ENCODE measurements at regions not wholly inside any gene's neighbourhood (a gene's known extent, or its start where the extent isn't known, plus 50 kb on each side); places are given as distances from the start of the nearest gene placed in this dataset.

GRCh38 chr12:105852951-105853350, 285.8 kb downstream of the NUAK1 start:
- Mint-ChIP-seq H3K36me3 (ENCODE audit: low read depth) (no peaks in the 10 kb centered on the region), H3K27ac (no peak overlapping the region), H3K4me1 (ENCODE audit: low read depth) (no peaks in the 10 kb centered on the region), H3K27me3 (ENCODE audit: low read depth) (no peaks in the 10 kb centered on the region), H3K4me3 (no peak overlapping the region), H3K9me3 (no peaks in the 10 kb centered on the region)
- no peak for DNase-seq
- CTCF ChIA-PET: no interaction called here
- intact Hi-C loops (cut with micrococcal nuclease): no loop called here

- Mint-ChIP-seq H3K9me3 (no peaks in the 10 kb centered on the region), H3K36me3 (ENCODE audit: low read depth) (no peaks in the 10 kb centered on the region), H3K4me3 (no peak overlapping the region), H3K4me1 (ENCODE audit: low read depth) (no peaks in the 10 kb centered on the region), H3K27ac (no peak overlapping the region), H3K27me3 (ENCODE audit: low read depth) (no peaks in the 10 kb centered on the region)
- intact Hi-C loops (cut with micrococcal nuclease): no loop called here
- DNase-seq: no peak
- CTCF ChIA-PET: no interaction called here
Measured at GRCh38 chr12:105854071-105854470, 284.7 kb downstream of the NUAK1 start.

- intact Hi-C loops (cut with micrococcal nuclease): no loop called here
- no peaks in the 10 kb centered on the region for H3K36me3 Mint-ChIP-seq (ENCODE audit: low read depth)
- H3K4me3 Mint-ChIP-seq: no peak overlapping the region
- H3K9me3 Mint-ChIP-seq: no peaks in the 10 kb centered on the region
- no peak for DNase-seq
- no peak overlapping the region for H3K27ac Mint-ChIP-seq
- CTCF ChIA-PET: no interaction called here
- H3K27me3 Mint-ChIP-seq (ENCODE audit: low read depth): no peaks in the 10 kb centered on the region
- no peaks in the 10 kb centered on the region for H3K4me1 Mint-ChIP-seq (ENCODE audit: low read depth)
Measured at GRCh38 chr12:105855361-105856047, 283.2 kb downstream of the NUAK1 start.

GRCh38 chr12:105856048-105856405, 282.7 kb downstream of the NUAK1 start:
- Mint-ChIP-seq H3K4me1 (ENCODE audit: low read depth) (no peaks in the 10 kb centered on the region), H3K4me3 (no peak overlapping the region), H3K36me3 (ENCODE audit: low read depth) (no peaks in the 10 kb centered on the region), H3K27ac (no peak overlapping the region), H3K27me3 (ENCODE audit: low read depth) (no peaks in the 10 kb centered on the region), H3K9me3 (no peaks in the 10 kb centered on the region)
- intact Hi-C loops (cut with micrococcal nuclease): no loop called here
- DNase-seq: no peak
- CTCF ChIA-PET: no interaction called here

GRCh38 chr12:105858981-105859710, 279.6 kb downstream of the NUAK1 start:
- peaks cover 3% of the 10 kb centered on the region for H3K27me3 Mint-ChIP-seq (ENCODE audit: low read depth)
- no peaks in the 10 kb centered on the region for H3K36me3 Mint-ChIP-seq (ENCODE audit: low read depth)
- DNase-seq: no peak
- H3K9me3 Mint-ChIP-seq: no peaks in the 10 kb centered on the region
- CTCF ChIA-PET: no interaction called here
- intact Hi-C loops (cut with micrococcal nuclease): no loop called here
- no peaks in the 10 kb centered on the region for H3K4me1 Mint-ChIP-seq (ENCODE audit: low read depth)
- no peak overlapping the region for H3K4me3 Mint-ChIP-seq
- H3K27ac Mint-ChIP-seq: no peak overlapping the region

- Mint-ChIP-seq H3K9me3 (peaks cover 2% of the 10 kb centered on the region), H3K4me3 (no peak overlapping the region), H3K4me1 (ENCODE audit: low read depth) (no peaks in the 10 kb centered on the region), H3K27me3 (ENCODE audit: low read depth) (peaks cover 3% of the 10 kb centered on the region), H3K27ac (no peak overlapping the region), H3K36me3 (ENCODE audit: low read depth) (no peaks in the 10 kb centered on the region)
- CTCF ChIA-PET: no interaction called here
- intact Hi-C loops (cut with micrococcal nuclease): no loop called here
- no peak for DNase-seq
Measured at GRCh38 chr12:105860561-105861207, 278.1 kb downstream of the NUAK1 start.

GRCh38 chr12:105861227-105861626, 277.5 kb downstream of the NUAK1 start:
- CTCF ChIA-PET: no interaction called here
- intact Hi-C loops (cut with micrococcal nuclease): no loop called here
- Mint-ChIP-seq H3K9me3 (peaks cover 2% of the 10 kb centered on the region), H3K4me3 (no peak overlapping the region), H3K27me3 (ENCODE audit: low read depth) (peaks cover 3% of the 10 kb centered on the region), H3K27ac (no peak overlapping the region), H3K4me1 (ENCODE audit: low read depth) (no peaks in the 10 kb centered on the region), H3K36me3 (ENCODE audit: low read depth) (no peaks in the 10 kb centered on the region)
- no peak for DNase-seq

- Mint-ChIP-seq H3K4me3 (no peak overlapping the region), H3K27me3 (ENCODE audit: low read depth) (peaks cover 3% of the 10 kb centered on the region)
Measured at GRCh38 chr12:105862163-105862821, 276.5 kb downstream of the NUAK1 start.

GRCh38 chr12:105864316-105864715, 274.4 kb downstream of the NUAK1 start:
- H3K4me1 Mint-ChIP-seq (ENCODE audit: low read depth): no peaks in the 10 kb centered on the region
- intact Hi-C loops (cut with micrococcal nuclease): no loop called here
- peaks cover 2% of the 10 kb centered on the region for H3K9me3 Mint-ChIP-seq
- H3K27ac Mint-ChIP-seq: no peak overlapping the region
- DNase-seq: no peak
- H3K36me3 Mint-ChIP-seq (ENCODE audit: low read depth): no peaks in the 10 kb centered on the region
- H3K4me3 Mint-ChIP-seq: no peak overlapping the region
- CTCF ChIA-PET: no interaction called here
- H3K27me3 Mint-ChIP-seq (ENCODE audit: low read depth): peaks cover 3% of the 10 kb centered on the region

More at GRCh38 chr12:105862163-105862821, 276.5 kb downstream of the NUAK1 start:
- no peaks in the 10 kb centered on the region for H3K36me3 Mint-ChIP-seq (ENCODE audit: low read depth)
- no peaks in the 10 kb centered on the region for H3K4me1 Mint-ChIP-seq (ENCODE audit: low read depth)
- CTCF ChIA-PET: no interaction called here
- DNase-seq: no peak
- no peak overlapping the region for H3K27ac Mint-ChIP-seq
- intact Hi-C loops (cut with micrococcal nuclease): no loop called here
- peaks cover 2% of the 10 kb centered on the region for H3K9me3 Mint-ChIP-seq

GRCh38 chr12:105864901-105865300, 273.9 kb downstream of the NUAK1 start:
- H3K36me3 Mint-ChIP-seq (ENCODE audit: low read depth): no peaks in the 10 kb centered on the region
- H3K4me1 Mint-ChIP-seq (ENCODE audit: low read depth): no peaks in the 10 kb centered on the region
- CTCF ChIA-PET: no interaction called here
- H3K9me3 Mint-ChIP-seq: peaks cover 2% of the 10 kb centered on the region
- H3K27me3 Mint-ChIP-seq (ENCODE audit: low read depth): peaks cover 3% of the 10 kb centered on the region
- DNase-seq: no peak
- H3K27ac Mint-ChIP-seq: no peak overlapping the region
- intact Hi-C loops (cut with micrococcal nuclease): no loop called here
- H3K4me3 Mint-ChIP-seq: no peak overlapping the region

GRCh38 chr12:105865886-105866285, 272.9 kb downstream of the NUAK1 start:
- CTCF ChIA-PET: no interaction called here
- Mint-ChIP-seq H3K4me3 (no peak overlapping the region), H3K27me3 (ENCODE audit: low read depth) (peaks cover 3% of the 10 kb centered on the region), H3K9me3 (peaks cover 2% of the 10 kb centered on the region), H3K27ac (no peak overlapping the region), H3K36me3 (ENCODE audit: low read depth) (no peaks in the 10 kb centered on the region), H3K4me1 (ENCODE audit: low read depth) (no peaks in the 10 kb centered on the region)
- no peak for DNase-seq
- intact Hi-C loops (cut with micrococcal nuclease): no loop called here

GRCh38 chr12:105874121-105874520, 264.6 kb downstream of the NUAK1 start:
- Mint-ChIP-seq H3K4me1 (ENCODE audit: low read depth) (no peaks in the 10 kb centered on the region), H3K36me3 (ENCODE audit: low read depth) (no peaks in the 10 kb centered on the region), H3K9me3 (no peaks in the 10 kb centered on the region), H3K27ac (no peak overlapping the region), H3K27me3 (ENCODE audit: low read depth) (peaks cover 3% of the 10 kb centered on the region), H3K4me3 (no peak overlapping the region)
- intact Hi-C loops (cut with micrococcal nuclease): no loop called here
- DNase-seq: no peak
- CTCF ChIA-PET: no interaction called here

Data from activated naive CD4-positive, alpha-beta T cell treated with anti-CD3 and anti-CD28 coated beads for 36 hours (primary cell).